Body of pancreas (tissue), 4 donors: ENCODE measurements at regions not wholly inside any gene's neighbourhood (a gene's known extent, or its start where the extent isn't known, plus 50 kb on each side); places are given as distances from the start of the nearest gene placed in this dataset.

Experiments used
- CTCF ChIP-seq, 7 experiments: fragments of 450-650 bp in 4 of 7; fragments of 200-600 bp in 3 of 7; sonication (generic) in 3 of 7; IDR thresholded peaks; one replicate each; pipeline ENCODE4 v1.5.1; 2016 to 2019; ENCODE audit warnings: antibody characterized with exemption in 7 of 7
- POLR2A ChIP-seq, 3 donors: fragments of 450-650 bp; IDR thresholded peaks; one replicate each; pipeline ENCODE4 v1.6.1; 2016; ENCODE audit warnings: antibody characterized with exemption in 3 of 3, mild to moderate bottlenecking in 2 of 3

- TF ChIP-seq CTCF (IDR thresholded peaks at IDR 0.05) (no peak), POLR2A (IDR thresholded peaks at IDR 0.05) (no peak)
Observed at GRCh38 chr11:115078461-115079438, 400.4 kb downstream of the NXPE2 start.
